Neural crest cell (in vitro differentiated cells): ENCODE measurements at regions not wholly inside any gene's neighbourhood (a gene's known extent, or its start where the extent isn't known, plus 50 kb on each side); places are given as distances from the start of the nearest gene placed in this dataset.
"Not testable (repeated sequence)": the region's sequence is repeated elsewhere in the genome, so short reads cannot be mapped to it uniquely, and the experiment has no call there.

Source experiments
- DNase-seq: peaks from one replicate; pipeline ENCODE4 v3.0.0; 2021; ENCODE audit warnings: low read depth, mixed read lengths, low spot score
- H3K27ac Mint-ChIP-seq: one replicate; pipeline ENCODE4 v1.8.0; 2021; ENCODE audit warnings: mild to moderate bottlenecking, mixed read lengths; ENCODE audit not compliant: unreplicated experiment
- H3K27me3 Mint-ChIP-seq: 2 replicates; pipeline ENCODE4 v1.8.0; 2021; ENCODE audit warnings: low read depth, mild to moderate bottlenecking, mixed read lengths
- H3K36me3 Mint-ChIP-seq: 2 replicates; pipeline ENCODE4 v1.8.0; 2021; ENCODE audit warnings: low read depth, mild to moderate bottlenecking, mixed read lengths
- H3K4me1 Mint-ChIP-seq: 2 replicates; pipeline ENCODE4 v1.8.0; 2021; ENCODE audit warnings: mixed read lengths
- H3K4me3 Mint-ChIP-seq: one replicate; pipeline ENCODE4 v1.8.0; 2021; ENCODE audit warnings: mild to moderate bottlenecking, mixed read lengths
- H3K9me3 Mint-ChIP-seq: 2 replicates; pipeline ENCODE4 v1.8.0; 2021; ENCODE audit warnings: mixed read lengths
- TF ChIP-seq, protein P1 (sequence below): fragments of 200-600 bp; sonication (generic); conservative IDR thresholded peaks from 2 replicates; pipeline ENCODE4 v1.5.0; 2021; ENCODE audit warnings: antibody characterized with exemption, mild to moderate bottlenecking

DNA sequence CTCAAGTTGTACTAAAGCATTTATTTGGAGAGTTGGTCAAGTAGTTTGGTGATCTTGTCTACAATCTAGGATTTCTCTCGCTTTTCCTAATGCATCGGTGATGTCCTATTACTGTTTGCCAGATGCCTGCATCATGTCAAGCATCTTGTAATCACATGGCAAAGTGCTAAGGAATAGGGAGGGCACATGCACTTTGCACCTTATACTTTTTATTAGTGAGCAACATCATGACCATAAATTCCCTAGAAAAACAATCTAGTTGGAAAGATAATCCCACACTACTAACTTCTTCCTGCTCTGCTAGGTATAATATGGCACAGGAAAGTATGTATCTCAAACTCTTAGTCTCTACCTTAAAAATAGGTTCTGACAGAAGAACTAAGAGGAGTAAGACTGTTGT is 894.3 kb upstream of the SLITRK1 start:
- TF ChIP-seq, protein P1, sequence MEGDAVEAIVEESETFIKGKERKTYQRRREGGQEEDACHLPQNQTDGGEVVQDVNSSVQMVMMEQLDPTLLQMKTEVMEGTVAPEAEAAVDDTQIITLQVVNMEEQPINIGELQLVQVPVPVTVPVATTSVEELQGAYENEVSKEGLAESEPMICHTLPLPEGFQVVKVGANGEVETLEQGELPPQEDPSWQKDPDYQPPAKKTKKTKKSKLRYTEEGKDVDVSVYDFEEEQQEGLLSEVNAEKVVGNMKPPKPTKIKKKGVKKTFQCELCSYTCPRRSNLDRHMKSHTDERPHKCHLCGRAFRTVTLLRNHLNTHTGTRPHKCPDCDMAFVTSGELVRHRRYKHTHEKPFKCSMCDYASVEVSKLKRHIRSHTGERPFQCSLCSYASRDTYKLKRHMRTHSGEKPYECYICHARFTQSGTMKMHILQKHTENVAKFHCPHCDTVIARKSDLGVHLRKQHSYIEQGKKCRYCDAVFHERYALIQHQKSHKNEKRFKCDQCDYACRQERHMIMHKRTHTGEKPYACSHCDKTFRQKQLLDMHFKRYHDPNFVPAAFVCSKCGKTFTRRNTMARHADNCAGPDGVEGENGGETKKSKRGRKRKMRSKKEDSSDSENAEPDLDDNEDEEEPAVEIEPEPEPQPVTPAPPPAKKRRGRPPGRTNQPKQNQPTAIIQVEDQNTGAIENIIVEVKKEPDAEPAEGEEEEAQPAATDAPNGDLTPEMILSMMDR, result no peak
- no peak for DNase-seq
- Mint-ChIP-seq H3K4me3 (no peak overlapping the region), H3K4me1 (no peaks in the 10 kb centered on the region), H3K9me3 (no peaks in the 10 kb centered on the region), H3K27ac (no peak overlapping the region), H3K36me3 (no peaks in the 10 kb centered on the region), H3K27me3 (no peaks in the 10 kb centered on the region)

- H3K36me3 Mint-ChIP-seq, H3K27ac Mint-ChIP-seq, H3K9me3 Mint-ChIP-seq, H3K4me1 Mint-ChIP-seq, DNase-seq, H3K27me3 Mint-ChIP-seq, H3K4me3 Mint-ChIP-seq: not testable (repeated sequence)
Measured at GRCh38 chr13:84775920-84776319, 893.6 kb upstream of the SLITRK1 start.

DNA sequence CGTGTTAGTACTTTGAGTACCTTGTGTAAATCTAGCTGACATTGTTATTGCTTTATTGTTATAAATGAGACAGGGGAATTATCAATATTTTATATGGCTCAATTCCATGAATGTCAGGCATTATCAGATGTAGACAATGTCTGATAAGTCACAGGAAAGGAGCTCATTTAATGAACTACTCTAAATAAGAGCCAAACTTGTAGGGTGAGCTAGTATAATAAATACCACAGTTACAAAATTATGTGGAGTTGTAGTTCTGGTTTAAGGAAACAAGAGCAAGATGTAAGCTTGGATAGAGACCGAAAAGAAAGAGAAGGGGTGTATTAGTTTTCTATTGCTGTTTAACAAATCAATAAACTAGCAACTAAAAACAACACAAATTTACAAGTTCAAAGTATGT is 891.8 kb upstream of the SLITRK1 start:
- no peaks in the 10 kb centered on the region for H3K4me1 Mint-ChIP-seq
- no peak overlapping the region for H3K4me3 Mint-ChIP-seq
- H3K36me3 Mint-ChIP-seq, result no peaks in the 10 kb centered on the region
- TF ChIP-seq, protein P1, result no peak
- H3K27me3 Mint-ChIP-seq, result no peaks in the 10 kb centered on the region
- no peak for DNase-seq
- H3K9me3 Mint-ChIP-seq, result no peaks in the 10 kb centered on the region
- H3K27ac Mint-ChIP-seq, result no peak overlapping the region

- TF ChIP-seq, protein P1, result no peak
- no peaks in the 10 kb centered on the region for H3K4me1 Mint-ChIP-seq
- H3K27ac Mint-ChIP-seq, result no peak overlapping the region
- no peak overlapping the region for H3K4me3 Mint-ChIP-seq
- no peaks in the 10 kb centered on the region for H3K36me3 Mint-ChIP-seq
- H3K9me3 Mint-ChIP-seq, result no peaks in the 10 kb centered on the region
- DNase-seq, result no peak
- no peaks in the 10 kb centered on the region for H3K27me3 Mint-ChIP-seq
Measured at GRCh38 chr13:84760956-84761355, 878.7 kb upstream of the SLITRK1 start.

DNA sequence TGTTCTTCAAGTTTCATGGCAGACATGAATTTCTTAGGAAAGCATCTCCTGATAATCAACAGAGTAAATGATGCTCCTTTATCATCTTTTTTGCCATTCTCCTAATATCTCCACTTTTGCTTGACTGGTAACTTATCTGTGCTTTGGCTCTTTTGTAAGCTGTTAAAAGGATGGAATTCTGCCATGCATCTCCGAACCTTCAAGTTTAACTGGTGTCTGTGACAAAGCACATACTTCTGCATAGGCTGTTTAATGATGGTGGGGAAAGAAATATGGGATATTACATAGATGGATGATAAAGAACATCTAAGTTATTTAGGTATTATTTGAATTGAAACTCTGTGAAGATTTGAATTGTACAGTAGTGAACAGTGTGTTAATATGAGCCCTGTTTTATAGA is 866.9 kb upstream of the SLITRK1 start:
- Mint-ChIP-seq H3K27ac (no peak overlapping the region), H3K4me1 (no peaks in the 10 kb centered on the region), H3K9me3 (no peaks in the 10 kb centered on the region), H3K36me3 (no peaks in the 10 kb centered on the region), H3K4me3 (no peak overlapping the region), H3K27me3 (no peaks in the 10 kb centered on the region)
- TF ChIP-seq, protein P1, result no peak
- no peak for DNase-seq

DNA sequence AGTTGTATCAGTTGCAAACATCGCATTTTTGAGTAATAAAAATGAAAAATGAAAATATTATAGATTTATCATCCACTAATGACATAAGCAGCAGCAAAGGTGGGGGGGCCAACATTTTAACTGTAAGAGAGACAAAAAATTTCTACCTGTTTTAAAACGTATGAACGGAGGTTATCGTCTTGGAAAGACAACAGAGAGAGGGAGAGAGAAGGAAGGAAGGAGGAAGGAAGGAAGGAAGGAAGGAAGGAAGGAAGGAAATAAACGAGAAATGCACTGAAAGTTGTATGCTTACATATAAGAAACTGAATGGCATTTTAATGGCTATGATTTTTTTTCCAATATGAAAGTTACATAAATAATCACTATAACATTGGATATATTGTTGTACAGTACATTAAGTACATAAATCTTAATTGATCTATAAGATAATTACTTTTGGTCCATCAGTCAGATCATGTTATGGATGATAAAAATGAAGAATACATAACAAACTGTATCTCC is 862.8 kb upstream of the SLITRK1 start:
- H3K4me1 Mint-ChIP-seq, result no peaks in the 10 kb centered on the region
- DNase-seq, result no peak
- no peak overlapping the region for H3K4me3 Mint-ChIP-seq
- H3K27me3 Mint-ChIP-seq, result no peaks in the 10 kb centered on the region
- TF ChIP-seq, protein P1, result no peak
- no peaks in the 10 kb centered on the region for H3K36me3 Mint-ChIP-seq
- H3K9me3 Mint-ChIP-seq, result no peaks in the 10 kb centered on the region
- no peak overlapping the region for H3K27ac Mint-ChIP-seq
